Activated T-helper 1 cell treated with anti-CD3 and anti-CD28 coated beads, Interleukin-2, amount 50 U/mL, for 16 hours (primary cell): ENCODE measurements at regions not wholly inside any gene's neighbourhood (a gene's known extent, or its start where the extent isn't known, plus 50 kb on each side); places are given as distances from the start of the nearest gene placed in this dataset.
"Not testable (repeated sequence)": the region's sequence is repeated elsewhere in the genome, so short reads cannot be mapped to it uniquely, and the experiment has no call there.

Experiments
- DNase-seq, 2 donors: peaks; one replicate each; pipeline ENCODE4 v3.0.0-alpha.2; 2020; ENCODE audit warnings: low read depth in 1 of 2, low spot score in 1 of 2

DNA sequence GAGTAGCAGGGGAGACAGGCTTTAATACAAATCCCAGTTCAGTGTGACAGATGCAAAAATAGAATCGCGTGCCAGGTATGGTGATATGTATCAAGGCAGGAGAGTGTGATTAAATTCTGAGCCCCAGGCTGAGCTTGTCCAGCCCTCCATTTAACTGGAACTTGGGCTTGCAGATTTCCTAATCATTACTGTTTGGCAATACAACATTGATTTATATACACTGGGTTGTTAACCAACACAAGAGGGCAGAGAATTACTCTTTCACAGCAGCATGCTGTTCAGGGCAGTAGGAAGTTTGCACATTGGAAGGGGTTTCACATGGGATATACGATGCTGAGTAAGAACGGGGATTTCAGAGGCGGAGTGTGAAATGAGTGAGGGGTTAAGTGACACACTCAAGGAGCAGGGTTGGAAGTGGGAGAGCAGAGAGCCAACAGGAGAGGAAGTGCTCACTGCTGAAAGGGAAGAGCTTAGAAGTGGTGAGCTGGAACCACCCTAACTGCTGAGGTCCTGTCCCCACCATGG lies 70.8 kb upstream of the ATXN1 start:
- DNase-seq, result no peak

DNA sequence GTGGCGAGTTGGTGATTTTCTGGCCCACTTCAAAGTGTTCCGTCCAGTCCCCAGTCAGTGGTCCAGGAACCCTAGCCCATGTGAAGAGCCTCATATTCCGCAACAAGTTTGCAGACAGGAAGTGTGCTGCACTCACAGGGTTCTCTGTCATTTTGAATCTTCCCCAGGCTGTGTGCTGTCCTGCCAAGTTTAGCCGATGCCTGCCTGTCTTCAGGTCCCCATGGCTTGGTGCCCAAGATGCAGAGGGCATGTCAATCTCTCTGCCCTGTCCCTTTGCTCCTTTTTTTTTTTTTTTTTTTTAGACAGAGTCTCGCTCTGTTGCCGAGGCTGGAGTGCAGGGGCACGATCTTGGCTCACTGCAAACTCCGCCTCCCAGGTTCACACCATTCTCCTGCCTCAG lies 69.9 kb upstream of the ATXN1 start:
- DNase-seq, result no peak

DNA sequence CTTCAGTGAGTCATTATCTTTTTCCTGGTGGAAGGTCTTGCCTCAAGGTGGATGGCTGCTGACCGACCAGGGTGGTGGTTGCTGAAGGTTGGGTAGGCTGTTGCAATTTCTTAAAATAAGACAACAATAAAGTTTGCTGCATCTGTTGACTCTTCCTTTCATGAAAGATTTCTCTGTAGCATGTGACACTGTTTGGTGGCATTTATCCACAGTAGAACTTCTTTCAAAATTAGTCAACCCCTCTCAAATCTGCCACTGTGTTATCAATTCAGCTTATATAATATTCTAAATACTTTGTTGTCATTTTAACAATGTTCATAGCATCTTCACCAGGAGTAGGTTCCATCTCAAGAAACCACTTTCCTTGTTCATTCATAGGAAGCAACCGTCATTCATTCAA lies 66.8 kb upstream of the ATXN1 start:
- DNase-seq, result no peak

DNA sequence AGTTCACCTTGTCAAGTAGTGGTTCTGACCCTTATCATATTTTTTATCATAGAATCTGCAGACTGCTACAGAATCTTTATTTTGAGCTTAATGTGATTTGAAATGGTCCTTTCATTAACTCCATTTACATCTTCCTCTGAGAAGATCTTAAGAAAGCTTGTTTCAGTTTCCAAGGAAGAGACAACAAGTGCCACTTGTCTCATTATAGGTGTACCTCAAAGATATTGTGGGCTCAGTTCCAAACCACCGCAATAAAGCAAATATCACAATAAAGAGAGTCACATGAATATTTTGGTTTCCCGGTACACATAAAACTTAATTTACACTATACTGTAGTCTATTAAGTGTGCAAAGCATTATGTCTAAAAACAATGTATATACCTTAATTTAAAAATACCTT lies 66.4 kb upstream of the ATXN1 start:
- DNase-seq, result no peak

DNA sequence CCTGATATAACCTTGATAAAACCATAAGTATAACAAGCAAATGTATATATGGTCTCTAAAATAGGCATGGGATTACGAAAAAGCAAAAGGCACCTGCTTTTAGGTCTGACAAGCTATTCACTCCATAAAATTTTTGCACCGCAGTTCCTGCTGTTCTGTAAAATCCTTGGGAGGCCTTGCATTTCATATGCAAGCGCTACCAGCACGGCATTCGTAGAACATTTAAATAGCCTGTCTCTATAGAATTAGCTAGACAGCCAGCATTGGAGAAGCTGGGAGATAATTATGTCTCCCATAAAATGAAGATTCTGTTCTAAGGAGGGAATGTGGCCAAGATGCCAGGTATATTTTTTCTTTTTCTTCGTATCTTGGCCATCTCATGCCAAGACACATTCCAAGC lies 64.5 kb upstream of the ATXN1 start:
- DNase-seq, result no peak

DNA sequence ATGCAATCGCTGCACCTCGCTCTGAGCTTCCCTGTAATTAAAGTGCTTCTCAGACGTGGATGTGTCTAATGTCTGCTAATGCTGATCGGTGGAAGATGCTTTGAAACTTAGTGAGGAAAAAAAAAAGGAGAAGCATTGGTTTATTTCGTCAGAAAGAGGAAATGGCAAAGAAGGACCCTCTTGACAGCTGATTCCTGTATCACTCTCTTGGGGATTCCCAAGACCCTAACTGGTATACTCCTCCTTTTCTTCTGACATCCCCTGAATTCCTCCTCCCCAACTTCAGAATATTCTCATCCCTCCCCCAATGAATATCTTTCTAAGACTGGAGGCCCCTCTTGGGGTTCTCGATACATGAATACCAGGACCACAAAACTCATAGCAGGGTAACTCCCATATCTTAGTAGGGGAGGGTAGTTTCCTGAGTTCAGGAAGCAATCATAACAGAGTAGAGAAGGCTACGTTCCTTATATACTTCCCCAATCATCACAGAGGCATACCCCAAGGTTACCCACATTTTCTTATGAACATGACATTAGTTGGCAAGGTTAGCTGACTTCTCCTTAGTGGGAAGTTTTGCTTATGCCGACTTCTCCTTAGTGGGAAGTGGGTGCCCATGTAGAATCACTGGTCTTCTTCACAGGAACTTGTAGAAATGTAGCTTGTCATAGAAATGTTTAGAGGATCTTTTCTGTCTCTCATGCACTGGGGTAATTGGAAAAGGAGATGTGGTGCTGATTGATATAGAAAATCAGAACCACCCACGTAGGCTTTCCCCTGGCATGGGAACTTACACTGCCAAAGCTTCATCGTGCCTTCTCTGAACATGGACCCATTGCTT lies 63.8 kb upstream of the ATXN1 start:
- no peak for DNase-seq

DNA sequence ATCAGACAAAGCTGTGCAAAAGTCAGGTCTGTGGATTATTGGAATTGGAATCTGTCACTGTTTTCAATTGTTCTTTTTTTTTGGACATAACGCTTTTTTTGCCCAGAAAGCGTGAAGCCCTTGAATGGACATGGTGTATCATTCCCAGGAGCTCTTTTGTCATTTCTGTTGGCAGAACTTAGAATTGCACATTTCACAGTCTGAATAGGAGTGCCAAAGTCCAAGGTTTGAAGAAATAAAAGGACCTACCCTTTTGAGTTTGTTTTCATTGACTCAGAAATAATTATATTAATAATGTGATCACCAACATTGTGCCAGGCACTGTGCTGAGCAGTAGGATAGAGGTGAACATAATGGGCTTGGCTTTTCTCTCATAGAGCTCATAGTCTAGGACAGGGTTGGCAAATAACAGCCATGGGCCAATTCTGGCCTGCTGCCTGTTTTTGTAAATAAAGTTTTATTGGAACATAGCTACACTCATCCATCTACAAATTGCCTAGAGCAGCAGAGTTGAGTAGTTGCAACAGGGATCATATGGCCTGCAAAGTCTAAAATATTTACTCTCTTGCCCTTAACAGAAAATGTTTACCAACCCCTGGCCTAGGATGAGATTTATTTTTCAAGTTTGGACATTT lies 62.6 kb upstream of the ATXN1 start:
- DNase-seq, result no peak

DNA sequence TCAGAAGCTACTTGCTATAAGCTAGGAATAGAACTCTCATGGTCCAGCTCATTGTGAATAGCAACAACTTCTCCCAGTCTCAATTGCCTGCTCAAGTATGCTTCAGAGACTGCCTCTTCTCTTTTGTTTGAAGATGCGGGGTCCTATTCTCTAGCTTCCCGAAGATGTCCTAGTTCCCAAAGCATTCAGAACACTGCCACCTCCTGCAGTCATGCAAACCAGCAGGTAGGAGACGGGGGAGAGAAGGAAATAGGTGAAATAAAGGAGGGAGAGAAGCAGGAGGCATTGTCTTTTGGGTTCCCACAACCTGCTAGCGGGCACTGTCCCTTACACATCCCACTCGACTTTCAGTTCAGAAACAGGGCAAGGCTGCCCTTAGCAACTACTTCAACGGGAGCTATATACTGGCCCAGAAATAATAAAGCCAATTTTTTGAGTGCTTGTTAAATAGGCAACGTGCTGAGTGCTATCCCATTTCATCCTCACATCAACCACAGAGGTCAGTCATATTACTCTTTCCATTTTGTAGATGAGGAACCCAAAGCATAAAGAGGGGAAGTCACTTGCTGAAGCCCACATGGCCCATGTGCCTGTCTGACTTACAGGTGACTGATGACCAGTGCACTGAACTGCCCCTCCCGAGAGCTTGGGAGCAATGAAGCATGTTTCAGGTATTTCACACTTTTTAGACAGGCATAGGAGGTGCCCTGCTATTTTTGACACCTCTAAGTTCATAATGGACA lies 61.9 kb upstream of the ATXN1 start:
- DNase-seq, result no peak

DNA sequence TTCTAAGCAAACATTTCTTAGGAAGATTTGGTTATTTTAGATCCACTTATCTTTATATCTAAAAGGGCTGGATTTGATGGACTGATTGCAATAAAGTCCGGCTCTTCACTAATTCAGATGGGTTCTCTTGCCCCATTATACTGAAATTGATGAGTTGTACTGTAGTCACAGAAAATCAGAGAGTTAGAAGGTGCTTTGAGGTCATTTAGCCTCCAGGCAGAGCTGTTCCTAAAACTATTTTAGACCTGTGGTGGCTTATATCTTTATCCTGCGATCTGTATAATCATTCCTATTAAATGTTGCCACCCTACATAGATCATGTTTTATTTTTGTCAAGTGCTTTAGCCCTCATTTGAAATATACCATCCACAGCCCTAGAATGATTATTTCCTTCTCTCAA lies 61.3 kb upstream of the ATXN1 start:
- no peak for DNase-seq

DNA sequence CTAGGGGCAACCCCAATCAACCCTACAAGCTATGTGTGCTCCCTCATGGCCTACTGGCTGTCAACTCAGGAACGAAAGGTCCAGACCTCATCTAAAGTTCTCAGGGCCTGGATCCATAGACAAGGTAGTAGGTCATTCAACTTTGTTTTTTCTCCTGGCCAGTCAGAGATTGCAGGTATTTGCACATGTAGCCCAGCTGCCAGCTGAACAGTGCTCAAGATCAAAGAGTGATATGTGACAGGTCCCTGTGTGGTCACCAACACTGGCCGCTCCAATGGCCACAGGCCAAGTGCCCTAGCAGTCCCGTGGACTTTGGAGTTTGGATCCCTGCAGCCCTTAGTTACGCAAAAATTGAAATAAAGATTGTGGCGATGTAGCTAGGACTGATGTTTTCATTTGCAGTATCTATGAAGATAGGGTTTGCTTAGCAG lies 60.6 kb upstream of the ATXN1 start:
- DNase-seq, result no peak

DNA sequence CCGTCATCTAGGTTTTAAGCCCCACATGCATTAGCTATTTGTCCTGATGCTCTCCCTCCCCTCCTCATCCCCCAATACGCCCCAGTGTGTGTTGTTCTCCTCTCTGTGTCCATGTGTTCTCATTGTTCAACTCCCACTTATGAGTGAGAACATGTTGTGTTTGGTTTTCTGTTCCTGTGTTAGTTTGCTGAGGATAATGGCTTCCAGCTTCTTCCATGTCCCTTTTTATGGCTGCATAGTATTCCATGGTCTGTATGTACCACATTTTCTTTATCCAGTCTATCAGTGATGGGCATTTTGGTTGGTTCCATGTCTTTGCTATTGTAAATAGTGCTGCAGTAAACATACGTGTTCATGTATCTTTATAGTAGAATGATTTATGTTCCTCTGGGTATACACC lies 59.0 kb upstream of the ATXN1 start:
- not testable (repeated sequence) for DNase-seq

DNA sequence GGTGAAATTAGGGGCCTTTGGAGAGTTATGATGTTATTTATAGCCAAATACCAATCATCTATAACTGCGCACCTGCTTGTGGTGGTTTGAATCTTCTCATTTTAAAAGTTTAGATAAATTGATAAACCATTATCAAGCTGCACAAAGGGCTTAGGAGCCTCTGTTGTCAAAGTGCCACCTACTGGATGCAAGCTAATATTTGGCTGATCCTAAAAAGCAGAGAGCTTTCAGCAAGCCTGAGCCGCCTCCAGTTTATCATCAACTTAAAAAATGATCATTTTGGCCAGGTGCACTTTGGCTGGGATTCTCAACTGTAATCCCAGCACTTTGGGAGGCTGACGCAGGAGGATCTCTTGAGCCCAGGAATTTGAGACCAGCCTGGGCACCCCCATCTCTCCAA lies 58.5 kb upstream of the ATXN1 start:
- DNase-seq, result no peak

DNA sequence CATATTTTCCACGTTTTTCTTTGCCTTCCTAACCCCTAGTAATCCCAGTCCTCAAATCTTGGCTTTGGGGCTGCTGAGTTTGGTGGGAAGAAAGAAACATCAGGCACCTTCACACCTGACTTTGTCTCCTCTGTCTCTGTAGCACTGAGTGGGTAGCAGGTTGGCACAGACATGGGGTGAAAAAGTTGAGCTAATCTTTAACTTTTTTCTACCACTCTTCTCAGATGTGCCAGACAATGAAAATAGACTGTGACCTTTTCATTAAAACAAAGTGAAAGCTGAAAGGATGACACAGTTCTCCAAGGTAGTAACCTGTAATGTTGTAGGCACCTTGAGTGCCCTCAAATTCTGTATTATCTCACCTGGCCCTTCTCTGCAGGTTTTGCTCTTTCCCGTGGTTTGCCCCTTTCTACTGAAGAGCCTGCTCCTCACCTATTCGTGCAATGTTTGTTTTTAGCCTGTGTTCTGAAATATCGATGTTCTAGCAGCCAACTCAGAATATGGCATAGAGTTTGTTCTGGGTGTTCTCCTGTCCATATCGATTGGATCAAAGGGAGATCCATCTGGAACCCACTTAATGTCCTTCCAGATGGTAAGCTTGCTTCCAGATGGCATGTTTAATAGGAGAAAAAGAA lies 57.8 kb upstream of the ATXN1 start:
- DNase-seq, result no peak

DNA sequence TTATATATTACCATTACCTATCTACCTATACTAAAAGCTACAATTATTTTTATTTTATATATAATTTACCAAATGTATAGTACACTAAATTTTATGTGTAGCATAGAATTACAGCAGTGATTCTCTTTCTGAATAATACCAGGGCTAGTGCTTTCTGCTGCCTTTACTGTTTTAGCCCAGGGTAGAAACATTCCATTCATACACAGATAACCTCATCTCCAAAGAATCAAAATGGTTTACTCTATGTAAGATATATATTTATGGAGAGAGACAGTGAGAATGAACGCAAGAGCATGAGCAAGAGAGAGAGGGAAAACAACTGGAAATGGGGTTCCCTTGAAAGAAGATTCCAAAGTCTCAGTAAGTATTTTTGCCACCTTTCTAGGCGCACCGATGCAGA lies 56.3 kb upstream of the ATXN1 start:
- DNase-seq, result no peak

DNA sequence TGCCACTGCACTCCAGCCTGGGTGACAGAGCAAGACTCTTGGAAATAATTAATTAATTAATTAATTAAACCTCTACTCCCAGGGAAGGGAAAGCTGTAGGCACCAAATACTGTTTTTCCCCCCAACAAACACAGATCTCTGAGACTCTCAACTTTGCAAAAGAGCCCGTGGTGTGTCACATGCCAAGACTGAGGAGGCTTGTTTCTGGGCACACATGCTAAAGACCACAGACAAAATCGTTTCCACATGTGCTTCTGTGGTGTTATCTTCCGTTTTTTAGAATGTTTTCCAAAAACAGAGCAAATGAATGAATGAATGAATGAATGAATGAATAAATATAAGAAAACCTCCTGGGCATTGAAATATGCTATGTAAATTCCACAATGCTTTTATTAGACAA lies 55.6 kb upstream of the ATXN1 start:
- DNase-seq, result no peak

DNA sequence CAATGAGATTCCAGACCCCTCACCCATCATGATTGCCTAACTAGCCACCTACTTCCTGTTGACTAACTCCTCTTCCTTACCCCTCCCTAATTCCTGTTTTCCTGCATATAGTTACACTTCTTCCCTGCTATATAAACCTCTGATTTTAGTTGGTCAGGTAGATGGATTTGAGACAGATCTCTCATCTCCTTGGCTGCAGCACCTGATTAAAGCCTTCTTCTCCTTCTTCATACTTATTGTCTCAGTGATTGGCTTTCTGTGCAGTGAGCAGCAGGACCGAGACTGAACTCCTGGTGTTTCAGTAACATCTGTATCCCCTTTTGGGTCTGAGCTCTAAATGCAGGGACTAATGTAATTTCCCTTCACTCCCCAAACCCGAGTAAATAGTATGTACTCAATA lies 51.7 kb upstream of the ATXN1 start:
- no peak for DNase-seq

DNA sequence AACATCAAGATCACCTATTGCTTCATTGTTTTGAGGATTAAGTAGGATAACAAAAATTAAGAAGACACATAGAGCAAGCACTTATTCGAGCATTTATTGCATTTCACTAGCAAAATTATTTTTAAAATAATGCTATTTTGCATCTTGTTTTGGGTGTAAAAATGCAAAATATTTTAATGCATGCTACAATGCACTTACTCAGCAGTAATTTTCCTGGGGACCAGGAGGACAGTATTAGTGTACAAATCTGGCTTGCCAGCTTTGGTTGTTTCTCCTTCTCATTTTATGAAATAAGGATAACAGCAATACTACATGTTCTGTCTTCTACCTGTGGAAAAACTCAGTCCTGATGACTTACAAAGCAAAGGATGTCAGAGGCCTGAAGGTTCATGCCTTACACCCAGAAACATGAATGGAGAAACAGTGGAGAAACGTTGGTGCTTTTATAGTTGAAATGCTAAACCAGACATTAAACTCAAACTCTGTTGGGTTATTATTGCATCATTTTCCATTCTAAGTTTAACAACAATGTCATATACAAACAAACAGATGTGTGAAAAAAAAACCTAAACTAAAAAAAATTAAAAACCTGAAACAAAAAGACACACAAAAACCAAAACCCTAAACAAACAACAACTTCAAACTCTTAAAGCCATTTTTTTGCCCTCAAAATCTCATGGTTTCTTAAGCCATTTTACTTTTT lies 50.2 kb upstream of the ATXN1 start:
- no peak for DNase-seq
